Rectal smooth muscle tissue (tissue), 1 donor: ENCODE measurements at regions not wholly inside any gene's neighbourhood (a gene's known extent, or its start where the extent isn't known, plus 50 kb on each side); places are given as distances from the start of the nearest gene placed in this dataset.

Experiments used
- H3K27ac ChIP-seq: one replicate; pipeline ENCODE4 v1.7.0; 2013; ENCODE audit warnings: low read depth, low read length, inconsistent platforms
- H3K27me3 ChIP-seq: one replicate; pipeline ENCODE4 v1.7.0; 2013; ENCODE audit warnings: low read length; ENCODE audit not compliant: control insufficient read depth, insufficient read depth
- H3K36me3 ChIP-seq: one replicate; pipeline ENCODE4 v1.7.0; 2013; ENCODE audit warnings: low read length; ENCODE audit not compliant: control insufficient read depth, insufficient read depth
- H3K4me1 ChIP-seq: one replicate; pipeline ENCODE4 v1.7.0; 2013; ENCODE audit warnings: low read length; ENCODE audit not compliant: control insufficient read depth, insufficient read depth
- H3K4me3 ChIP-seq: one replicate; pipeline ENCODE4 v1.7.0; 2013; ENCODE audit warnings: low read length
- H3K9ac ChIP-seq: one replicate; pipeline ENCODE4 v1.7.0; 2013; ENCODE audit warnings: low read length

- no peaks in the 10 kb centered on the region for H3K36me3 ChIP-seq
- no peaks in the 10 kb centered on the region for H3K4me1 ChIP-seq
- no peaks in the 10 kb centered on the region for H3K27me3 ChIP-seq
These were observed 497.7 kb upstream of the MEF2C start for GRCh38 chr5:89380635-89381034.

GRCh38 chr5:89377767-89378455 is 494.9 kb upstream of the MEF2C start:
- no peaks in the 10 kb centered on the region for H3K36me3 ChIP-seq
- H3K9ac ChIP-seq: no peak overlapping the region
- H3K27ac ChIP-seq: no peak overlapping the region

More at GRCh38 chr5:89380635-89381034, 497.7 kb upstream of the MEF2C start:
- H3K27ac ChIP-seq: no peak overlapping the region
- H3K4me3 ChIP-seq: no peak overlapping the region
- no peak overlapping the region for H3K9ac ChIP-seq

GRCh38 chr5:89374818-89375521 is 492.0 kb upstream of the MEF2C start:
- H3K36me3 ChIP-seq: no peaks in the 10 kb centered on the region
- no peak overlapping the region for H3K9ac ChIP-seq
- H3K27me3 ChIP-seq: no peaks in the 10 kb centered on the region
- H3K4me3 ChIP-seq: no peak overlapping the region
- no peaks in the 10 kb centered on the region for H3K4me1 ChIP-seq
- no peak overlapping the region for H3K27ac ChIP-seq

More at GRCh38 chr5:89377767-89378455, 494.9 kb upstream of the MEF2C start:
- H3K4me1 ChIP-seq: no peaks in the 10 kb centered on the region
- no peak overlapping the region for H3K4me3 ChIP-seq
- no peaks in the 10 kb centered on the region for H3K27me3 ChIP-seq

GRCh38 chr5:89374144-89374784 is 491.3 kb upstream of the MEF2C start:
- Histone ChIP-seq H3K4me3 (no peak overlapping the region), H3K9ac (no peak overlapping the region), H3K36me3 (no peaks in the 10 kb centered on the region), H3K27me3 (no peaks in the 10 kb centered on the region), H3K27ac (no peak overlapping the region), H3K4me1 (no peaks in the 10 kb centered on the region)

- H3K4me1 ChIP-seq: no peaks in the 10 kb centered on the region
- no peak overlapping the region for H3K27ac ChIP-seq
- H3K36me3 ChIP-seq: no peaks in the 10 kb centered on the region
- H3K4me3 ChIP-seq: no peak overlapping the region
- H3K9ac ChIP-seq: no peak overlapping the region
- H3K27me3 ChIP-seq: no peaks in the 10 kb centered on the region
These were observed 489.2 kb upstream of the MEF2C start for GRCh38 chr5:89372176-89372575.

GRCh38 chr5:89371646-89372045 is 488.7 kb upstream of the MEF2C start:
- H3K27ac ChIP-seq: no peak overlapping the region
- H3K4me1 ChIP-seq: no peaks in the 10 kb centered on the region
- H3K27me3 ChIP-seq: no peaks in the 10 kb centered on the region
- no peak overlapping the region for H3K4me3 ChIP-seq
- no peak overlapping the region for H3K9ac ChIP-seq
- no peaks in the 10 kb centered on the region for H3K36me3 ChIP-seq

GRCh38 chr5:89359046-89359445 is 476.1 kb upstream of the MEF2C start:
- Histone ChIP-seq H3K4me1 (no peaks in the 10 kb centered on the region), H3K4me3 (no peak overlapping the region), H3K27ac (no peak overlapping the region), H3K9ac (no peak overlapping the region), H3K27me3 (no peaks in the 10 kb centered on the region), H3K36me3 (no peaks in the 10 kb centered on the region)

GRCh38 chr5:89353837-89354551 is 471.0 kb upstream of the MEF2C start:
- no peak overlapping the region for H3K27ac ChIP-seq
- no peak overlapping the region for H3K9ac ChIP-seq

GRCh38 chr5:89351975-89352374 is 469.0 kb upstream of the MEF2C start:
- Histone ChIP-seq H3K4me1 (no peaks in the 10 kb centered on the region), H3K4me3 (no peak overlapping the region), H3K36me3 (no peaks in the 10 kb centered on the region), H3K27me3 (no peaks in the 10 kb centered on the region), H3K27ac (no peak overlapping the region), H3K9ac (no peak overlapping the region)

More at GRCh38 chr5:89353837-89354551, 471.0 kb upstream of the MEF2C start:
- no peaks in the 10 kb centered on the region for H3K27me3 ChIP-seq
- H3K4me3 ChIP-seq: no peak overlapping the region
- H3K4me1 ChIP-seq: no peaks in the 10 kb centered on the region
- H3K36me3 ChIP-seq: no peaks in the 10 kb centered on the region

GRCh38 chr5:89351222-89351621 is 468.2 kb upstream of the MEF2C start:
- Histone ChIP-seq H3K4me1 (no peaks in the 10 kb centered on the region), H3K27me3 (no peaks in the 10 kb centered on the region), H3K4me3 (no peak overlapping the region), H3K27ac (no peak overlapping the region), H3K36me3 (no peaks in the 10 kb centered on the region), H3K9ac (no peak overlapping the region)

GRCh38 chr5:89350684-89351083 is 467.7 kb upstream of the MEF2C start:
- no peaks in the 10 kb centered on the region for H3K4me1 ChIP-seq
- no peak overlapping the region for H3K27ac ChIP-seq
- no peak overlapping the region for H3K4me3 ChIP-seq
- no peaks in the 10 kb centered on the region for H3K36me3 ChIP-seq
- no peaks in the 10 kb centered on the region for H3K27me3 ChIP-seq
- H3K9ac ChIP-seq: no peak overlapping the region

- Histone ChIP-seq H3K4me1 (no peaks in the 10 kb centered on the region), H3K27ac (no peak overlapping the region)
These were observed 466.4 kb upstream of the MEF2C start for GRCh38 chr5:89349246-89349980.

More at GRCh38 chr5:89349246-89349980, 466.4 kb upstream of the MEF2C start:
- H3K36me3 ChIP-seq: no peaks in the 10 kb centered on the region
- H3K9ac ChIP-seq: no peak overlapping the region
- no peaks in the 10 kb centered on the region for H3K27me3 ChIP-seq
- no peak overlapping the region for H3K4me3 ChIP-seq
